ENCODE measurements at regions not wholly inside any gene's neighbourhood (a gene's known extent, or its start where the extent isn't known, plus 50 kb on each side); places are given as distances from the start of the nearest gene placed in this dataset.
"Not testable (repeated sequence)": the region's sequence is repeated elsewhere in the genome, so short reads cannot be mapped to it uniquely, and the experiment has no call there.

- not testable (repeated sequence) for DNase-seq (ENCODE audit: low read depth, low spot score)
Measured at GRCh38 chr7:96923345-96923744, 82.0 kb upstream of the DLX6 start.

DNA sequence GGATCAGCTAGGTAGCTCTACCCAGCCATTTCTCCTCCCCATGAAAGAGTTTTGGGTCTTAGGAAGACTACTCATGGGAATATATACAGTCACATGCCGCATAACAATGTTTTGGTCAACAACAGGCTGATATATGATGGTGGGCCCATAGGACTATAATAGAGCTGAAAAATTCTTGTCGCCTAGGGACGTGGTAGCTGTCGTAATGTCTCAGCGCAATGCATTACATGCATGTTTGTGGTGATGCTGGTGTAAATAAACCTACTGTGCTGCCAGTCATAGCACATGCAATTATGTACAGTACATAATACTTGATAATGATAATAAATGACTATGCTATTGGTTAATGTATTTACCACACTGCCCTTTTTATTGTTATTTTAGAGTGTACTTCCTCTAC, 78.2 kb upstream of the DLX6 start:
- DNase-seq (ENCODE audit: low read depth, low spot score), result no peak

GRCh38 chr7:96928965-96929364, 76.4 kb upstream of the DLX6 start:
- no peak for DNase-seq (ENCODE audit: low read depth, low spot score)

DNA sequence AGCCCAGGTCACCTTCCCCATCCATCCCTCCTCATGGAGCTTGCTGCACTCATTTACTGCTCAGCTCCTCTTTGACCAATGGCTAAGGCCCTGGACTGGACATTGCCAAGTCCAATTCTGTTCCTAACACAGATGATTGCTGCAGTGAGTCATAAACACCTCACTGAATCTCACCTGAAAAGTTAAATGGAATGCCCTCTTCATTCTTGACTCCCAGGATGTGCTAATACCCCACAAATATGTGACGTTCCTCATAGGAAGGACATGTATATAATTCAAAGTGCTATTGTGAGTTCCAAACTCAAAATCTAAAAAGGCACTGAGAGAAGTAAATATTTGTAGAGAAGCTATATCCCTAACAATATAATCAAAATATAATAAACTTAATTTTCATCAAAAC, 73.5 kb upstream of the DLX6 start:
- DNase-seq (ENCODE audit: low read depth, low spot score), result no peak

DNA sequence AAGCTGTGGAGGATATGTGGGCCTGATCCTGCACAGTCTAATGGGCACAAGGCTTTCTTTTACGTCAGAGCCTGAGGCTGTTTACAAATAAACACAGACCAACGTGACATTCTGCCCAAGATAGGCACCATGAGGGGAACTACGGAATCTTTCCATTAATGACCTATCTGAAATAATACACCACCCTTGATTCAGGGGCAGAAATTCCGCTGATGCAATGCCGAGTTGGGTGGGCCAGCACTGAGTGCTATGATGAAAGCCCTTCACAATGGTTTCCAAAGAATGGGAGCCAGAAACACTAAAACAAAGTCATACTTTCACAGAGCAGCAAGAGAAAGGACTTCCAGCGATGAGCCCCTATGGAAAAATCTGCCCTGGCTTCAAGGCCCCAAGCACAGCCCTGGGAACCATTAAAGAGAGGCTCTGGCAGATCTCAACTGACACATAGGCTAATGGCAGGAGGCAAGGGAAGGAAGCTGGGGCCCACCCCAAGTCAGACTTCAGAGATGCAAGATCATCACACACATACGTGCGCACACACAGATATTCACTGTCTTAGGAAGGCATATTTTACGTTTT, 72.2 kb upstream of the DLX6 start:
- no peak for DNase-seq (ENCODE audit: low read depth, low spot score)

GRCh38 chr7:96936621-96937020, 68.7 kb upstream of the DLX6 start:
- DNase-seq (ENCODE audit: low read depth, low spot score), result no peak

GRCh38 chr7:96942112-96942511, 63.2 kb upstream of the DLX6 start:
- no peak for DNase-seq (ENCODE audit: low read depth, low spot score)

- DNase-seq (ENCODE audit: low read depth, low spot score), result no peak
Measured at GRCh38 chr7:96949766-96950165, 55.6 kb upstream of the DLX6 start.

DNA sequence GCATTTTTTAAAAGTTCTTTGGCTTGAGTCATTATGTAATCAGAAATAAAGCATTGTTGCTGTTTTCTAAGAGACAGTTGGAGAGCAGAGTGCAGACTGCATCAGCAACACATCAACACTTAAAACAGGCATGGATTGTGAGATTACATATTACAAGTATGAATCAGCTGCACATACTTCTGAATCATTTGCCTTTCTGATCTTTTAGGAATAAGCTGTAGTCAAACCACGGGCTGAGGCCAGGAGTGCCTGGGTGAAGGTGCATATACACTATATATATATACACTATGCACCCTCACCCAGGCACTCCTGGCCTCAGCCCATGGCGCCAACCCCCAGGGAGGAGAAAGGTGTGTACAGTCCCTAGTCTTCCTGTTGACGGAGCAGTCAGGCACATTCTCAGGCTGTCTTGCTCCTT, 52.4 kb upstream of the DLX6 start:
- DNase-seq (ENCODE audit: low read depth, low spot score), result no peak

DNA sequence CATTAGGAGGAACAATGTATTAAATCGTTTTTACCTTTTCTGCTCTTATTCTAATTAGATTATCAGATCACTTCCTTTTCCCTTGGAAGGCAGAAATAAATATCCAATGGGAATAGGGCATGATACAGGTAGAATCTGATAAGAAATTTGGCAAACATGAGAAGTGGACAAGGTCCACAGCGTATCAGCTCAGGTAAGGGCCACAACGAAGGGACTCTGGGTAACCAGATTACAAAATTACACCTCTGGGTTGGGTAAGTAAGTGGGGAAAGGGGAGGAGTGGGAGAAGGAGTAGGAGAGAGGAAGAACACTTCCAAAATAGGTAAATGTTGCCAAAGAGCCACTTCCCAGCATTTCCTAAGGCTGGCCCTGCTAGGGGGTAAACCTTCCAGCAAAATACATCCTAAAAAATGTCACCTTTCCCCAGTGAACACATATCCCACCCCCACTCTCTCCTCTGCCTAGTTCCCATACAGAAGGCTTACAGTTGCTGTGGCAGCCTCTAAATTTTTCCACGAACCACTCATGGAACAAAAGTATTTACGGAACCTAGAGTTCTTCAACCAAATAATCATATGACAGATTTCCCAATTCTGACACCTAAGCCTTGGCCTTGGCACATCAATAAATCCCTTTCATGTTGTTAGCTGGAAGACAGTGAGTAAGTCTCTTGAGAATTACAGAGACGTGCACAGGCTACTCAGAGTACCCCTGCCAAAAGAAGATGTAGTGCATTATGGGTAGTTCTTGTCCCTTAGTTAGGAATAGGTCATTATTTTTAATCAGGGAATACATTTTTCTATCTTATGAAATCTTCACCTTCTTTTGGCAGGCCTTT, 51.5 kb upstream of the DLX6 start:
- no peak for DNase-seq (ENCODE audit: low read depth, low spot score)

Measured in activated naive CD8-positive, alpha-beta T cell treated with anti-CD3 and anti-CD28 coated beads, Interleukin-2, amount 50 U/mL, for 16 hours (primary cell).